HG03280 (cell line): ENCODE measurements at regions not wholly inside any gene's neighbourhood (a gene's known extent, or its start where the extent isn't known, plus 50 kb on each side); places are given as distances from the start of the nearest gene placed in this dataset.

Source experiments
- ATAC-seq: cut with Tn5 transposase; IDR thresholded peaks from one replicate; pipeline ENCODE4 v1.9.1; 2021; ENCODE audit warnings: mild to moderate bottlenecking, moderate library complexity; ENCODE audit not compliant: unreplicated experiment

DNA sequence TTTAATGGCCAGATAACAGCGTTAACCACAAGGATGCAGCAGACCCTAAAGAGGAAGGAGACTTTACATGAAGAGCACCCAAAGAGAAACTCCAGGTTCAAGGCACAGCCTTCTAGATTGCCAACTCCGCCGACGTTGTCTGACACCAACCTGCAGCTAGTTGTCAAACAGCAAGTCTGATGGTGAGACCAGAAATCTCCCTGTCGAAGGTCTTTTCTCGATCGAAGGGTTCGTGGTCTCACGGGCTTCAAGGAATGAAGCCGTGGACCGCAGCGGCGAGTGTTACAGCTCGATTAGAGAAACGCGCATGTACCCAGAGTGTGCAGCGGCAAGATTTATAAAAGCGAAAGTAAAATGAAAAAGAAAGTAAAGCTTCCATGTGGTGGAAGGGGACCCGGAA, 656.3 kb downstream of the XIRP2 start:
- no peak for ATAC-seq

GRCh38 chr2:167543721-167544120, 655.4 kb downstream of the XIRP2 start:
- ATAC-seq = no peak

GRCh38 chr2:167537743-167538142, 649.5 kb downstream of the XIRP2 start:
- ATAC-seq = no peak

DNA sequence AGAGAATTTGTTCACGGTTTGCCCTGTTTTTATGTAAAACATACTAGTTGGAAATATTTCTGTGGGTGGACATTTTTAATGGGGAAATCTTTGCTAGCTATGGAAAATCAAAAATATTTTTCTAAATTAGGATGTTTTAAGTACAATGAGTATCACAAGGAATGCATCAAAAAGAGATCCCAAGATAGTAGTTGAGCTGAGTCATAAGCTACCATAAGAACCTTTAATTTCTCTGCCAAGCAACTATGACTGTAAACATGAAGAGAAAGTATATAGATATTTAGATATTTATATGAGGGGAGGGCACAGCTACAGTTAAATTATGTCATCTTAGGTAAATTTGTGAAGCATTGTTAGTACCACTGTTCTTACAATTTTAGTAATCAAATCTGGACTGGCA, 646.2 kb downstream of the XIRP2 start:
- ATAC-seq = no peak

GRCh38 chr2:167524786-167525185, 636.5 kb downstream of the XIRP2 start:
- ATAC-seq = no peak

DNA sequence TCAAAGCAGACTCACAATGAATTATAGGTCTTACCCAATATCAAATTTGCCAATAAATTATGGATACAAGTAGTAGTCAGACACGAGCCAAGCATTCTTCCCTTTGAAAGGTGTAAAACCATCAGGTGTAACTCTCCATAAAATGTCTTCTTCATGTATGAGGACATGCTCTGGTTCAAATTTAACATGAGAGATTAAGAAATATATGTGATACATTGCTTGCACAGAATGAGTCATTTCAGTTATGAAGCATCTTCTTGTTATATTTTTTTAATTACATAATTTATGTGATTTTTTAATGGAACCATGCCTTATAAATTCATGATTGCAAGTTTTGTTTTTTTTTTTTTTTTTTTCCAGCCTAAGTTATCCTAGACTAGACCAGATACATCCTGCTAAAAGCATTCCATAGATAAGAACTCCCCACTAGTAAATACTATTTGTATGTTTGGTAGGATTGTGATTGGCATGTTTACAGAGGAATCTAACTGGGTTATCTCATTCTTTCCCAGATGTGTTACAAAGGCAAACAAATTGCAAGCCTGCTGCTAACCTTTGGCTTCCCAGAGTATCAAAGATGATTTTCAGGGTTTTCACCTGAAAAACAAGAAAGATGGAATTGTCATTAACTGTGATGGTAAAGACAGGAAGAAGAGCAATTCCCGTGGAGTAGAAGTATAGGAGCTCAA, 621.9 kb downstream of the XIRP2 start:
- no peak for ATAC-seq

- no peak for ATAC-seq
Measured at GRCh38 chr2:167509586-167509985, 621.3 kb downstream of the XIRP2 start.

- ATAC-seq = no peak
Measured at GRCh38 chr2:167508709-167509108, 620.4 kb downstream of the XIRP2 start.

- no peak for ATAC-seq
Measured at GRCh38 chr2:167506395-167506794, 618.1 kb downstream of the XIRP2 start.

GRCh38 chr2:167504695-167505094, 616.4 kb downstream of the XIRP2 start:
- no peak for ATAC-seq

- ATAC-seq = no peak
Measured at GRCh38 chr2:167504061-167504460, 615.8 kb downstream of the XIRP2 start.

DNA sequence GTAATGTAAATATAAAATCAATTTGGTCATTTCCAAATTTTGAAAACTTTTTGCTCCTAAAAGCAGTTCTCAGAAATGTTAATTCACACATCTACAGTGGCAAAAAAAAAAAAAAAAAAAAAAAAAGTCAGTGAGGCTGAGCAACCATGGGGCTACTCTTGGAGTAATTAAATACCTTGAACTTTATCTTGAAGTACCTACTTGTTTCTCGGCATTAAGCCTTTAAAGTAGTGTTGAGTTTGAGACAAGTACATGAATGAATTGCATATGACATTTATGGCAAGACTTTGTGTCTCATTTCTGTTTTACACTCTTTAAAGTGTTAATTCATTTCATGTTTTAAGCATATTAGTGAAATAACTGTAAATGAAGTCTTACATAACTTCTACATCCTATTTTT, 613.3 kb downstream of the XIRP2 start:
- no peak for ATAC-seq

DNA sequence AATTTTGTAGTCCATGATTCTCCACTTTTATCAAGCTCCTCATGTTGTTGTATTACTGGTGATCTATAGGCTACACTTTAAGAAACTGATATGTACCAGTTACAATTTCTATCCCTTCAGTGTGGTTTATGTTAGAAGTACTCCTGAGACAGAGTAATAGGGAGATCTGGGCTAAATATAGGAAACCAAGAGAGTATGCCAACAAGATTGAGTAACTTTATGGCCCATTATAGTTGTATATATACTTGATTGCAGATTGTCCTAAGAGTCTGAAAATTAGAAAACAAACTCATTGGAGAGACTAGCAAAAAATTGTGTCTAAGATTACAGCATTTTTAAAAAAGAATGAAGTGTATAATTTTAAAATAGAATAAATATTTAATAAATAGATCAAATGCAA, 605.6 kb downstream of the XIRP2 start:
- no peak for ATAC-seq

GRCh38 chr2:167492486-167492885, 604.2 kb downstream of the XIRP2 start:
- no peak for ATAC-seq

DNA sequence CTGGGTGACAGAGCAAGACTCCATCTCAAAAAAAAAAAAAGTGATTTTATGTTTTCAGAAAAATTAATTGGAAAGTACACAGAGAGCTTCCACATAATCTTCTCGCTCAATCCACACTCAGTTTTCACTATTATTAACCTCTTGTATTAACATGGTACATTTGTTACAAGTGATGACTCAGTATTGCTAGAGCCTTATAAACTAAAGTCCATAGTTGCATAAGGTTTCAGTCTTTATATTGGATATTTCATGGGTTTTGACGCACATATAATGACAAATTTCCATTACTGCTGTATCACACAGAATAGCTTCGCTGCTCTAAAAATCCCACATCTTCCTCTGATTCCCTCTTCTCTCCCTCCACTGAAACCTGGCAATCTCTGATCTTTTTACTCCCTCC, 603.5 kb downstream of the XIRP2 start:
- ATAC-seq = no peak

DNA sequence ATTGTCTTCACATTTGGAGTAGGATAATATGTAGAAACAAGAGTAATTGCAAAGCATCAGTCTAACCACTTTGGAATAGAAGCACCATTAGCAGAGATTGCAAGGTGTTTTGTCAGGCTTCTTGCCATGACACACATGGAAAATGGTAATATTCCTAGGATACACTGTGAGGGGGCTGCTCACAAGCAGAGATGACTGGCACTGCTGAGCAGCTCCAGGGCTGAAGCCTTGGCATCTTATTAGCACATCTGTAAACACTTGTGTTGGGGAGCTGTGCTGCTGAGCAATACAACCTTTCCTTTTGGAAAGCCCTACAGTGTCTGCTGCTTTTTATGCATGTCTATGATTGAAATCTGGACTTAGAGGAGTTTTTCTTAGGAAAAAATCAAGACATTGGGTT, 602.2 kb downstream of the XIRP2 start:
- ATAC-seq = no peak

DNA sequence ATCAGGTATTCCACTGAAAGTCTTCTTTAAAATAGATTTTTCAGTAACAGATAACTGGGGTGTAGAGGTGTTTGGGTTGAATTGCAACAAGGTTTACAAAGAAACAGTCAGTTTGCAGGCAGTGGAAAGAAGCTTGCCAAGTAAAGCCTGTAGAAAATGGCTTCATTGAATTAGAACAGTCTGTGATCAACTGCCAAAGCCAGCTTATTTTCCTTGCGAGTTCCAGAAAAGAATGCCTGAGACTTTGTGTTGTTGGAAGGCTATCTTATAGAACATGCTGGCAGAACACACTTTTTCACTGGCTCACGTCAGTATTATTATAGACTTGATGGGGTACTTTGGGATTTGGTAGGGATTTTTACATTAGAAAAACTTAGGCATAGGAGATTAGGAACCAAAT, 601.0 kb downstream of the XIRP2 start:
- no peak for ATAC-seq

DNA sequence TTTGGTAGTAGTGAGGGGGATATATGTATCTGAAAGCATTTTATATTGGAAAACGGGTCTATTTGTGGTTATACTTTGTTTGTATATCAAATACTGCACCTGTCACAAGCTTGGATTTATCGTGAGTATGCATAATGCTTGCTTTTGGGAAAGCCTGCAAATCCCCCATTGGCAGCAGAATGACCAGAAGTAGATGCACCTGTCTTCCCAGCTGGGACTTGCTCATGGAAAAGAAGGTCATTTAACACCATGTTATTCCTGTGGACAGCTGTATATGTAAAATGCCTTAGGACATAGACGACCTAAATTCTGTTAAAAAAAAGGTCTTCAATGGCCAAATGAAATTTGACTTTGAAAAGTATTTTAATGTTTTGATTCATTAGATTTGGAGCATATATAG, 599.4 kb downstream of the XIRP2 start:
- ATAC-seq = no peak

DNA sequence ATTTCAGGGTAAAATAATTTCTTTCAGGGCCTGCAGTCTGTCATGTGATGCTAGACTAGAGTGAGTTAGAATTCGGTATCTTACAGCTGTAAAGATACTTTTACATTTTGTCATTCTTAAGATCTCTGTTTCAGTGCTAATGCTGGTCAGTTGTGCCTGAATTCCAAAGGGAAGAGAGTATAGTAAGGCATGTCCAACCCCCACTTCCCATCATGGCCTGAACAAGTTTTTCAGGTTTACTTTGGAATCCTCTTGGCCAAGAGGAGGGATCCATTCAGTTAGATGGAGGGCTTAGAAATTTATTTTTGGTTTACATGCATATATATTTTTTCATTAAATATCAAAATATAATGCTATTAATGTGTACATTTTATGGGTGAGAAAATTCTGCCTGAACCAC, 596.6 kb downstream of the XIRP2 start:
- no peak for ATAC-seq

DNA sequence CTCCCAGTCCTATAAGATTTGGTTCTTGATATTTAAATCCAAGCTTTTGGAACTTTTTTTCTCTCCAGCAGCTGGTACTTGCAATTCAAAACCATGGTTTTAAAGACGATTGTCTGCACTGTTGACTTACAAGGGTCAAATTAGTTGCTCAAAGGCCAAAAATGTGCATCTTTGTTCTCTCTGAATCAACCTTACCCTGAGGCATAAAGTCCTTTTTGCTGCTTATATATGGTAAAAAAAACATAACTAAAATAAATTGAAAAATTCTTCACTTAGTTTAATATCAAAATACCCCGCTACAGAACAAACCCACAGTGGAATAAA, 592.7 kb downstream of the XIRP2 start:
- no peak for ATAC-seq

GRCh38 chr2:167480232-167480985, 592.1 kb downstream of the XIRP2 start:
- ATAC-seq = no peak

GRCh38 chr2:167478196-167478595, 589.9 kb downstream of the XIRP2 start:
- ATAC-seq = no peak

DNA sequence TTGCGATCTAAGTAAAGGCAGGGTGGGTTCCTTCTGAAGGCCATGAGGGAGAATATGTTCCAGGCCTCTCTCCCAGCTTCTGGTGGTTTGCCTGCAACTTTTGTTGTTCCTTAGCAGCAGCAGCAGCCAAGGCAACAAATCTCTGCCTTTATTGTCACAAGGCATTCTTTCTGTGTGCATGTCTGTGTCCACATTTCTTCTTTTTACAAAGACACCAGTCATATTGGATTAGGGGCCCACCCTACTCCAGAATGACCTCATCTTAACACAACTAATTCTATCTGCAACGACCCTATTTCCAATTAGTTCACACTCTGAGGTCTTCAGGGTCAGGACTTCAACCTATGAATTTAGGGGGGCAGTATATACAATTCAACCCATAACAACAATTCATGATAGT, 587.5 kb downstream of the XIRP2 start:
- ATAC-seq = no peak
